T-cell (primary cell): ENCODE measurements at regions not wholly inside any gene's neighbourhood (a gene's known extent, or its start where the extent isn't known, plus 50 kb on each side); places are given as distances from the start of the nearest gene placed in this dataset.

Experiments used
- ATAC-seq, 4 experiments: fragments of 200-7000 bp in 3 of 4; fragments of 150-1000 bp in 1 of 4; cut with Tn5 transposase; replicated peaks in 1 of 4; 1 replicate in 3 of 4; 2 replicates in 1 of 4; pipeline ENCODE4 v1.10.0; 2021; ENCODE audit warnings: moderate library complexity in 3 of 4, mild to moderate bottlenecking in 2 of 4, moderate number of reproducible peaks in 1 of 4
- CTCF ChIA-PET, 2 donors: fragments of 300-600 bp; sonication (Branson Sonifier 250); formaldehyde crosslinking; loops; one replicate each; lab custom pipeline; 2022; ENCODE audit warnings: antibody characterized with exemption in 2 of 2; lab: Charles Lee
- POLR2A ChIA-PET, 2 donors: fragments of 300-600 bp; sonication (Branson Sonifier 250); formaldehyde crosslinking; loops; one replicate each; lab custom pipeline; 2022; ENCODE audit warnings: antibody characterized with exemption in 2 of 2; lab: Charles Lee
- DNase-seq, 35 experiments: peaks; one replicate each; pipeline versions ENCODE4 v3.0.0 to v3.0.0-alpha.2; 2013 to 2023
- H3K27ac ChIP-seq: one replicate; pipeline ENCODE4 v1.5.1; 2013; ENCODE audit warnings: low read length
- H3K27me3 ChIP-seq, 2 experiments: replicated peaks in 1 of 2; 1 replicate in 1 of 2; 2 replicates in 1 of 2; pipeline versions ENCODE4 v1.6.1 to v1.7.0; 2013; ENCODE audit warnings: low read length in 1 of 2, mixed read lengths in 1 of 2; ENCODE audit not compliant: control insufficient read depth in 2 of 2, insufficient read depth in 2 of 2; ENCODE audit errors: extremely low read depth in 1 of 2
- H3K36me3 ChIP-seq, 2 donors: 1 replicate in 1 of 2; 2 replicates in 1 of 2; pipeline versions ENCODE4 v1.6.1 to v1.7.0; 2013; ENCODE audit warnings: low read length in 1 of 2; ENCODE audit not compliant: control insufficient read depth in 2 of 2, insufficient read depth in 1 of 2; ENCODE audit errors: extremely low read depth in 1 of 2
- H3K4me1 ChIP-seq, 2 experiments: 1 replicate in 1 of 2; 2 replicates in 1 of 2; pipeline versions ENCODE4 v1.6.1 to v1.7.0; 2013; ENCODE audit warnings: low read length in 2 of 2, mixed read lengths in 1 of 2; ENCODE audit not compliant: insufficient read depth in 2 of 2, control insufficient read depth in 1 of 2; ENCODE audit errors: extremely low read depth in 1 of 2
- H3K4me3 ChIP-seq, 2 donors: 1 replicate in 1 of 2; 2 replicates in 1 of 2; pipeline versions ENCODE4 v1.5.1 to v1.7.0; 2013; ENCODE audit warnings: mild to moderate bottlenecking in 2 of 2, low read length in 1 of 2, moderate library complexity in 1 of 2; ENCODE audit not compliant: control insufficient read depth in 1 of 2; ENCODE audit errors: extremely low read depth in 1 of 2
- H3K9me3 ChIP-seq: 2 replicates; pipeline ENCODE4 v1.7.0; 2013
- H3K27ac Mint-ChIP-seq, 2 donors: one replicate each; pipeline ENCODE4 v1.8.0; 2020 to 2021; ENCODE audit warnings: mild to moderate bottlenecking in 2 of 2, mixed read lengths in 2 of 2
- H3K27me3 Mint-ChIP-seq, 2 donors: one replicate each; pipeline ENCODE4 v1.8.0; 2021 to 2022; ENCODE audit warnings: mixed read lengths in 2 of 2
- H3K36me3 Mint-ChIP-seq: one replicate; pipeline ENCODE4 v1.8.0; 2021; ENCODE audit warnings: mixed read lengths
- H3K4me1 Mint-ChIP-seq, 3 donors: one replicate each; pipeline ENCODE4 v1.8.0; 2020 to 2022; ENCODE audit warnings: mixed read lengths in 3 of 3, mild to moderate bottlenecking in 1 of 3
- H3K4me3 Mint-ChIP-seq, 3 donors: one replicate each; pipeline ENCODE4 v1.8.0; 2020 to 2022; ENCODE audit warnings: mild to moderate bottlenecking in 3 of 3, mixed read lengths in 3 of 3, moderate library complexity in 3 of 3
- H3K9me3 Mint-ChIP-seq, 3 donors: one replicate each; pipeline ENCODE4 v1.8.0; 2020 to 2022; ENCODE audit warnings: mixed read lengths in 3 of 3
- WGBS: methylation state at CpG from one replicate; pipeline ENCODE4 v1.1.5; 2013; ENCODE audit warnings: missing lambda C conversion rate; ENCODE audit not compliant: insufficient coverage; 5-methylcytosine and 5-hydroxymethylcytosine counted together

DNA sequence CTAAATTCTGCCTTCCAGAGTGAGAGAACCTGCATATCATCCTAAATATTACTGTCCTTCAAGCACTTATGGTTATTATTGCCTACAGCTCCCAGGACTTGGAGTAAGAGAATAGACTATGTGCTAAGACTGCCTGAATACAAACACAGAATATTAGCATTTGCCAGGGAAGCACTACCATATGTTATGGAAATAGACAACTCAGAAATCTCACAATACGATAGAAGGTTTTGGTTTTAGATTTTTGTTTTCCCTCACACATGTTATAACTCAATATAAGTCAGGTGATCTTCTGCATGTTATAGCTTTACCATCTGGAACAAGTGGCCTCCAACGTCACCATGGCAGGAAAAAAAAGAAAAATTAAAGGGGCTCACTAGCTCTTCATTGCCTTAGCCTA lies 413.9 kb downstream of the LRRIQ3 start:
- Histone ChIP-seq H3K4me1 (no peaks in the 10 kb centered on the region), H3K27ac (no peak overlapping the region), H3K27me3 (no peaks in the 10 kb centered on the region), H3K36me3 (no peaks in the 10 kb centered on the region), H3K4me3 (no peak overlapping the region), H3K9me3 (no peaks in the 10 kb centered on the region)
- CTCF ChIA-PET: no interaction called here
- H3K27me3 Mint-ChIP-seq: no peaks in the 10 kb centered on the region
- no peak overlapping the region for H3K27ac Mint-ChIP-seq
- no peak for DNase-seq
- no peaks in the 10 kb centered on the region for H3K36me3 Mint-ChIP-seq
- POLR2A ChIA-PET: no interaction called here
- peaks cover 0 to 16% (median 3%) of the 10 kb centered on the region in 3 donors for H3K9me3 Mint-ChIP-seq
- no peak overlapping the region for H3K4me3 Mint-ChIP-seq
- ATAC-seq: no peak
- no CpG with 5 or more reads among the region's 2 CpGs for WGBS
- H3K4me1 Mint-ChIP-seq: no peaks in the 10 kb centered on the region

- Mint-ChIP-seq H3K36me3 (no peaks in the 10 kb centered on the region), H3K4me3 (no peak overlapping the region)
- no CpG with 5 or more reads among the region's 6 CpGs for WGBS
These were observed 414.6 kb downstream of the LRRIQ3 start for GRCh38 chr1:73783352-73783751.

DNA sequence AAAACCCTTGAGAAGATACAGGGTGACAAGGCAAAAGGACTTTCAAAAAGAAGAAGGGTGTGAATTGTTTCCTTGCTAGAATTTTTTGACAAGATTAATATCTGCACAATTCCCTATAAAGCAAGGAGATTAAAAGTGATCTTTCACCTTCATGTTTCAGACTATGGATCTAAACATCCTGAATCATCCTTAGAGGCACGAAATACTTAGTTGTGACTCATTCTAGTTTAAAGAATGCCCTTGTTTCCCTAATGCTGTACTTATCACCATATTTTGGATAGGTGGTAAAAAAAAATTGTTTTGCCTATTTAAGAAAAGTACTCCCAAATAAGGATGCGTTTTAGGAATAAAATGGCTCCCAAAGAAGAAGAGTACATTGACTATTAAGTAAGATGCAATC lies 415.1 kb downstream of the LRRIQ3 start:
- H3K36me3 Mint-ChIP-seq: no peaks in the 10 kb centered on the region

More at GRCh38 chr1:73783352-73783751, 414.6 kb downstream of the LRRIQ3 start:
- POLR2A ChIA-PET: no interaction called here
- no peak for DNase-seq
- no peak for ATAC-seq
- Histone ChIP-seq H3K9me3 (no peaks in the 10 kb centered on the region), H3K36me3 (no peaks in the 10 kb centered on the region), H3K27ac (no peak overlapping the region), H3K4me1 (no peaks in the 10 kb centered on the region), H3K4me3 (no peak overlapping the region), H3K27me3 (no peaks in the 10 kb centered on the region)
- Mint-ChIP-seq H3K27ac (no peak overlapping the region), H3K4me1 (no peaks in the 10 kb centered on the region), H3K27me3 (no peaks in the 10 kb centered on the region), H3K9me3 (peaks cover 0 to 18% (median 3%) of the 10 kb centered on the region in 3 donors)
- CTCF ChIA-PET: no interaction called here

DNA sequence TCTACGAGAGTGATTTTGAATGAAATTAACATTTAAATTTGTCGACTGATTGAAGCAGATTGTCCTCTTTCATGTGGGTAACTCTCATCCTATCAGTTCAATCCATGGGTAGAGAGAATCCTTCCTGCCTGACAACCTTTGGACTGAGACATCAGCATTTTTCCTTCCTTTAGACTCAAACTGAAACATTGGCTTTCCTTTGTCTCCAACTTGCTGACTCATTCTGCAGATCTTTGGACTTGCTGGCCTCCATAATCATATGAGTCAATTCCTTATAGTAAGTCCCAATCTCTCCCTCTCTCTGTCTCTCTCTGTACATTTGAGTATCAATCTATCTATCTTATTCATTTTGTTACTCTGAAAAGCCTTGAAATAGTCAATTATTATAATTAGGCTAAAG lies 416.7 kb downstream of the LRRIQ3 start:
- no peak overlapping the region for H3K4me3 Mint-ChIP-seq
- ChIA-PET POLR2A (no interaction called here), CTCF (no interaction called here)
- Histone ChIP-seq H3K36me3 (no peaks in the 10 kb centered on the region), H3K4me3 (no peak overlapping the region), H3K27ac (no peak overlapping the region), H3K4me1 (no peaks in the 10 kb centered on the region), H3K9me3 (no peaks in the 10 kb centered on the region), H3K27me3 (no peaks in the 10 kb centered on the region)
- no peak for DNase-seq
- H3K4me1 Mint-ChIP-seq: no peaks in the 10 kb centered on the region
- no peak for ATAC-seq
- WGBS: no CpG with 5 or more reads among the region's 2 CpGs
- peaks cover 0 to 15% (median 3%) of the 10 kb centered on the region in 3 donors for H3K9me3 Mint-ChIP-seq
- H3K27me3 Mint-ChIP-seq: no peaks in the 10 kb centered on the region
- H3K27ac Mint-ChIP-seq: no peak overlapping the region
- H3K36me3 Mint-ChIP-seq: no peaks in the 10 kb centered on the region

More for the DNA sequence above, 415.1 kb downstream of the LRRIQ3 start:
- no peak overlapping the region for H3K27ac Mint-ChIP-seq
- DNase-seq: no peak
- WGBS: no CpG with 5 or more reads among the region's 2 CpGs
- no peak overlapping the region for H3K4me3 Mint-ChIP-seq
- ChIA-PET POLR2A (no interaction called here), CTCF (no interaction called here)
- H3K9me3 Mint-ChIP-seq: peaks cover 0 to 19% (median 3%) of the 10 kb centered on the region in 3 donors
- no peaks in the 10 kb centered on the region for H3K4me1 Mint-ChIP-seq
- Histone ChIP-seq H3K4me3 (no peak overlapping the region), H3K9me3 (no peaks in the 10 kb centered on the region), H3K4me1 (no peaks in the 10 kb centered on the region), H3K36me3 (no peaks in the 10 kb centered on the region), H3K27me3 (no peaks in the 10 kb centered on the region), H3K27ac (no peak overlapping the region)
- no peaks in the 10 kb centered on the region for H3K27me3 Mint-ChIP-seq
- no peak for ATAC-seq

DNA sequence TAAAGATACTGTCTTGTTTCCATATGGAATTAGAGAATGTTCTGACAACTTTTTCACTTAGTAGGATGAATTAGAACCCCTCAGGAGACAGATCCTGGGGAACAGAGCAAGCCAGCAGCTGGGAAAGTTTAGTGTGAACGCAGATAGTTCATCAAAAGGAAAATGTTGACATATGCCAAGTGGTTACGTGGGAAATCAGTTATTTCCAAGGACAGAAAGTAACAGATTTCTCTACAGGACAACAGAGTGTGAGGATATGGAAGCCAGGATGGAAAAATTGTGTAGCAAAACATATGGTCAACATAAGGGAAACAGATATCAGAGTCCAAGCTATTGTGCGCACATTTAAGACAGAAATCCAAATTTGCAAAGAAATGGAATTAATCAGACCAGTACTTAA lies 419.5 kb downstream of the LRRIQ3 start:
- Mint-ChIP-seq H3K4me1 (no peaks in the 10 kb centered on the region), H3K36me3 (no peaks in the 10 kb centered on the region), H3K4me3 (no peak overlapping the region), H3K27ac (no peak overlapping the region), H3K9me3 (peaks cover 0 to 7% (median 3%) of the 10 kb centered on the region in 3 donors), H3K27me3 (no peaks in the 10 kb centered on the region)
- Histone ChIP-seq H3K27ac (no peak overlapping the region), H3K4me1 (no peaks in the 10 kb centered on the region), H3K27me3 (no peaks in the 10 kb centered on the region), H3K4me3 (no peak overlapping the region), H3K9me3 (no peaks in the 10 kb centered on the region), H3K36me3 (no peaks in the 10 kb centered on the region)
- CTCF ChIA-PET: no interaction called here
- DNase-seq: no peak
- POLR2A ChIA-PET: interaction anchor here in 1 of 2 donors (0.6 kb wide), 1 partner anchor 922 kb away, joined by 3 read pairs; no protein-coding TSS in a partner anchor
- WGBS: 50% methylated on average over 1 of the region's 3 CpGs
- ATAC-seq: no peak

DNA sequence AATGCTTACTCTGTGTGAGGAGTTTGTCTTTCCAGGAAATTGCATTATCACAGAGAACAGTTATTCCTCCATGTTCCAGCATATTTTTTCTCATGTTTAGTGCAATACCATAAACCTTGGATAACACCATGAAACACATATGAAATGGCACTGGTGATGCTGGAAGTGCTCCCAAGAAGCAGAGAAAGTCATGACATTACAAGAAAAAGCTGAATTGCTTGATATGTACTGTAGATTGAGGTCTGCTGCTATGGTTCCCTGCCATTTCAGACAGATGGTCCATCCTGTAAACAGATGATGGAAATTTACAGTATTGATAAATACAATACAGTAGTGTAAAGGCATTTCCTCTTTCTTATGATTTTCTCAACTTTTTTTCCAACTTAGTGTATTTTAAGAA lies 422.1 kb downstream of the LRRIQ3 start:
- Histone ChIP-seq H3K9me3 (no peaks in the 10 kb centered on the region), H3K27ac (no peak overlapping the region), H3K4me3 (no peak overlapping the region), H3K4me1 (no peaks in the 10 kb centered on the region), H3K27me3 (no peaks in the 10 kb centered on the region), H3K36me3 (no peaks in the 10 kb centered on the region)
- CTCF ChIA-PET: no interaction called here
- Mint-ChIP-seq H3K4me1 (no peaks in the 10 kb centered on the region), H3K36me3 (no peaks in the 10 kb centered on the region), H3K27ac (no peak overlapping the region), H3K27me3 (no peaks in the 10 kb centered on the region), H3K9me3 (peaks cover 0 to 3% (median 0%) of the 10 kb centered on the region in 3 donors), H3K4me3 (no peak overlapping the region)
- POLR2A ChIA-PET: no interaction called here
- no peak for DNase-seq
- no peak for ATAC-seq

- POLR2A ChIA-PET: no interaction called here
- H3K36me3 Mint-ChIP-seq: no peaks in the 10 kb centered on the region
- no CpG with 5 or more reads among the region's 3 CpGs for WGBS
These were observed 425.0 kb downstream of the LRRIQ3 start for GRCh38 chr1:73772941-73773340.

More at GRCh38 chr1:73772941-73773340, 425.0 kb downstream of the LRRIQ3 start:
- no peaks in the 10 kb centered on the region for H3K9me3 Mint-ChIP-seq
- ATAC-seq (no peak), DNase-seq (no peak)
- Histone ChIP-seq H3K4me3 (no peak overlapping the region), H3K36me3 (no peaks in the 10 kb centered on the region), H3K27me3 (no peaks in the 10 kb centered on the region), H3K4me1 (no peaks in the 10 kb centered on the region), H3K27ac (no peak overlapping the region), H3K9me3 (no peaks in the 10 kb centered on the region)
- no peak overlapping the region for H3K4me3 Mint-ChIP-seq
- H3K27ac Mint-ChIP-seq: no peak overlapping the region
- H3K4me1 Mint-ChIP-seq: no peaks in the 10 kb centered on the region
- CTCF ChIA-PET: no interaction called here
- no peaks in the 10 kb centered on the region for H3K27me3 Mint-ChIP-seq
